IMR-90 (cell line): ENCODE measurements at regions not wholly inside any gene's neighbourhood (a gene's known extent, or its start where the extent isn't known, plus 50 kb on each side); places are given as distances from the start of the nearest gene placed in this dataset.

Source experiments
- CTCF ChIP-seq: conservative IDR thresholded peaks from 2 replicates; pipeline ENCODE4 v1.5.1; 2012; ENCODE audit warnings: mild to moderate bottlenecking, low read depth, low read length, improper control_type of control experiment
- ELK1 ChIP-seq: fragments of 150-350 bp; IDR thresholded peaks from 2 replicates; pipeline ENCODE4 v1.6.1; 2016; ENCODE audit warnings: low read depth, mild to moderate bottlenecking, low read length, moderate library complexity, borderline replicate concordance
- FOS ChIP-seq: fragments of 150-350 bp; IDR thresholded peaks from 2 replicates; pipeline ENCODE4 v1.6.1; 2016; ENCODE audit warnings: low read depth, low read length

DNA sequence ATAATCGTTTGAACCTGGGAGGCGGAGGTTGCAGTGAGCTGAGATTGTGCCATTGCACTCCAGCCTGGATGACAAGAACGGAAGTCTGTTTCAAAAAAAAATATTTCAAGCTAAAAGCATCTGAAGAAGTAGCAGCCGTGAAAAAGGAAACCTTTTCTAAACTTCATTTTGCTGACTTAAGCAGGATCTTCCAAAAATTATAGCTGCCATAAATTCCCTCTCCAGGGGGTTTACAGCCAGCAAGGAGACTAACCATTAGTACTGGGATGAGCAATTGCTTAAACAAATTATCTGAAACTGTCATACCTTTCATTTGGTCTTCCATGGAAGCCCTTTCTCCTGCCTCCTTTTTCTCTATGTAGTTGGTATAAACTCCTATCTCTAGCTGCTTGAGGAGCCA, 69.9 kb upstream of the TSC22D1 start:
- TF ChIP-seq CTCF (no peak), FOS (no peak), ELK1 (no peak)
